Astrocyte (in vitro differentiated cells and primary cell): ENCODE measurements at regions not wholly inside any gene's neighbourhood (a gene's known extent, or its start where the extent isn't known, plus 50 kb on each side); places are given as distances from the start of the nearest gene placed in this dataset.

ENCODE experiments used
- DNase-seq: peaks from one replicate; pipeline ENCODE4 v3.0.0-alpha.2; 2010; ENCODE audit warnings: low read depth
- FAIRE-seq: peaks from 2 replicates; lab custom pipeline; 2011; peaks lifted over from hg19 to GRCh38; lab: Jason Lieb, UNC
- H2AFZ ChIP-seq: 2 replicates; pipeline ENCODE4 v1.6.0; 2012; ENCODE audit warnings: low read depth, low read length, inconsistent platforms
- H3K27ac ChIP-seq: 2 replicates; pipeline ENCODE4 v1.5.1; 2011; ENCODE audit warnings: low read depth, low read length, inconsistent platforms
- H3K27me3 ChIP-seq: 2 replicates; pipeline ENCODE4 v1.6.0; 2011; ENCODE audit warnings: low read length, inconsistent platforms; ENCODE audit not compliant: insufficient read depth
- H3K36me3 ChIP-seq: 2 replicates; pipeline ENCODE4 v1.5.1; 2011; ENCODE audit warnings: low read length, inconsistent platforms; ENCODE audit not compliant: insufficient read depth
- H3K4me1 ChIP-seq: 2 replicates; pipeline ENCODE4 v1.5.1; 2011; ENCODE audit warnings: low read length, inconsistent platforms; ENCODE audit not compliant: insufficient read depth
- H3K4me2 ChIP-seq: 2 replicates; pipeline ENCODE4 v1.6.0; 2012; ENCODE audit warnings: low read length, inconsistent platforms
- H3K4me3 ChIP-seq: 2 replicates; pipeline ENCODE4 v1.5.1; 2011; ENCODE audit warnings: low read depth, mild to moderate bottlenecking, low read length, inconsistent platforms; ENCODE audit not compliant: insufficient read depth
- H3K79me2 ChIP-seq: 2 replicates; pipeline ENCODE4 v1.6.0; 2012; ENCODE audit warnings: mild to moderate bottlenecking, low read length, inconsistent platforms; ENCODE audit not compliant: insufficient read depth
- H3K9ac ChIP-seq: 2 replicates; pipeline ENCODE4 v1.6.0; 2012; ENCODE audit warnings: mild to moderate bottlenecking, low read length, inconsistent platforms
- H3K9me3 ChIP-seq: 2 replicates; pipeline ENCODE4 v1.5.1; 2012; ENCODE audit warnings: low read depth, mild to moderate bottlenecking, low read length, inconsistent platforms; ENCODE audit not compliant: insufficient read depth
- H4K20me1 ChIP-seq: 2 replicates; pipeline ENCODE4 v1.6.0; 2012; ENCODE audit warnings: low read length, inconsistent platforms; ENCODE audit not compliant: insufficient read depth
- H3K27ac Mint-ChIP-seq: one replicate; pipeline ENCODE4 v1.8.0; 2021; ENCODE audit warnings: mild to moderate bottlenecking, mixed read lengths; ENCODE audit not compliant: unreplicated experiment
- H3K27me3 Mint-ChIP-seq: one replicate; pipeline ENCODE4 v1.8.0; 2021; ENCODE audit warnings: low read depth, mixed read lengths; ENCODE audit not compliant: unreplicated experiment
- H3K36me3 Mint-ChIP-seq: one replicate; pipeline ENCODE4 v1.8.0; 2021; ENCODE audit warnings: low read depth, mixed read lengths; ENCODE audit not compliant: unreplicated experiment
- H3K4me1 Mint-ChIP-seq: one replicate; pipeline ENCODE4 v1.8.0; 2021; ENCODE audit warnings: low read depth, mixed read lengths; ENCODE audit not compliant: unreplicated experiment
- H3K4me3 Mint-ChIP-seq: one replicate; pipeline ENCODE4 v1.8.0; 2021; ENCODE audit warnings: mild to moderate bottlenecking, moderate library complexity, mixed read lengths; ENCODE audit not compliant: unreplicated experiment
- H3K9me3 Mint-ChIP-seq: one replicate; pipeline ENCODE4 v1.8.0; 2021; ENCODE audit warnings: mild to moderate bottlenecking, mixed read lengths; ENCODE audit not compliant: unreplicated experiment
- CTCF ChIP-seq: IDR thresholded peaks from 2 replicates; pipeline ENCODE4 v1.5.1; 2011; ENCODE audit warnings: low read depth, mild to moderate bottlenecking, inconsistent platforms, low read length, moderate library complexity; ENCODE audit not compliant: insufficient read depth
- EZH2 ChIP-seq: IDR thresholded peaks from 2 replicates; pipeline ENCODE4 v1.6.1; 2012; ENCODE audit warnings: mild to moderate bottlenecking, low read length, inconsistent platforms; ENCODE audit not compliant: insufficient read depth

- no peak overlapping the region for H3K27ac ChIP-seq
- Mint-ChIP-seq H3K4me1 (peaks cover 5% of the 10 kb centered on the region), H3K4me3 (no peak overlapping the region), H3K36me3 (no peaks in the 10 kb centered on the region), H3K9me3 (no peaks in the 10 kb centered on the region), H3K27me3 (peaks cover 17% of the 10 kb centered on the region), H3K27ac (no peak overlapping the region)
- TF ChIP-seq EZH2 (no peak), CTCF (no peak)
- H3K79me2 ChIP-seq = no peaks in the 10 kb centered on the region
- no peaks in the 10 kb centered on the region for H3K4me1 ChIP-seq
- no peak for FAIRE-seq
- no peak overlapping the region for H2AFZ ChIP-seq
- H4K20me1 ChIP-seq = no peaks in the 10 kb centered on the region
- DNase-seq = no peak
- H3K9ac ChIP-seq = no peak overlapping the region
- no peaks in the 10 kb centered on the region for H3K27me3 ChIP-seq
- no peaks in the 10 kb centered on the region for H3K36me3 ChIP-seq
- no peak overlapping the region for H3K4me3 ChIP-seq
- H3K9me3 ChIP-seq = peaks cover 6% of the 10 kb centered on the region
- H3K4me2 ChIP-seq = no peak overlapping the region
Measured at GRCh38 chr2:126463892-126464674, 191.9 kb upstream of the GYPC start.

GRCh38 chr2:126467367-126468054 lies 188.4 kb upstream of the GYPC start:
- no peak overlapping the region for H3K4me3 Mint-ChIP-seq
- H3K4me1 Mint-ChIP-seq = peaks cover 5% of the 10 kb centered on the region
- FAIRE-seq (no peak), DNase-seq (no peak)
- Histone ChIP-seq H3K27me3 (no peaks in the 10 kb centered on the region), H3K9me3 (peaks cover 9% of the 10 kb centered on the region), H4K20me1 (no peaks in the 10 kb centered on the region), H3K4me3 (no peak overlapping the region), H3K4me1 (no peaks in the 10 kb centered on the region), H3K27ac (no peak overlapping the region), H3K9ac (no peak overlapping the region), H3K4me2 (no peak overlapping the region), H3K36me3 (no peaks in the 10 kb centered on the region), H3K79me2 (no peaks in the 10 kb centered on the region), H2AFZ (no peak overlapping the region)
- TF ChIP-seq EZH2 (no peak), CTCF (no peak)
- no peaks in the 10 kb centered on the region for H3K36me3 Mint-ChIP-seq
- H3K27ac Mint-ChIP-seq = no peak overlapping the region
- peaks cover 5% of the 10 kb centered on the region for H3K27me3 Mint-ChIP-seq
- H3K9me3 Mint-ChIP-seq = no peaks in the 10 kb centered on the region

- H3K27me3 ChIP-seq = no peaks in the 10 kb centered on the region
- TF ChIP-seq CTCF (no peak), EZH2 (no peak)
- no peak overlapping the region for H3K4me3 Mint-ChIP-seq
- no peaks in the 10 kb centered on the region for H3K27me3 Mint-ChIP-seq
- H3K79me2 ChIP-seq = no peaks in the 10 kb centered on the region
- H3K4me2 ChIP-seq = no peak overlapping the region
- H2AFZ ChIP-seq = no peak overlapping the region
- no peak for DNase-seq
- H3K9me3 Mint-ChIP-seq = peaks cover 8% of the 10 kb centered on the region
- H3K27ac Mint-ChIP-seq = no peak overlapping the region
- no peak overlapping the region for H3K4me3 ChIP-seq
- H3K36me3 Mint-ChIP-seq = no peaks in the 10 kb centered on the region
- H4K20me1 ChIP-seq = no peaks in the 10 kb centered on the region
- no peaks in the 10 kb centered on the region for H3K4me1 Mint-ChIP-seq
- FAIRE-seq = no peak
- no peak overlapping the region for H3K9ac ChIP-seq
- no peaks in the 10 kb centered on the region for H3K4me1 ChIP-seq
- H3K9me3 ChIP-seq = peaks cover 1% of the 10 kb centered on the region
- H3K27ac ChIP-seq = no peak overlapping the region
- no peaks in the 10 kb centered on the region for H3K36me3 ChIP-seq
Measured at GRCh38 chr2:126475031-126475430, 180.9 kb upstream of the GYPC start.
